GM21526 (cell line): ENCODE measurements at regions not wholly inside any gene's neighbourhood (a gene's known extent, or its start where the extent isn't known, plus 50 kb on each side); places are given as distances from the start of the nearest gene placed in this dataset.
A peak's percentile ranks its signal among the peaks of the same experiment; 100 is the strongest.
"Not testable (repeated sequence)": the region's sequence is repeated elsewhere in the genome, so short reads cannot be mapped to it uniquely, and the experiment has no call there.

Experiments
- ATAC-seq: cut with Tn5 transposase; IDR thresholded peaks from one replicate; pipeline ENCODE4 v1.9.1; 2021; ENCODE audit warnings: moderate library complexity; ENCODE audit not compliant: unreplicated experiment, low FRiP score

DNA sequence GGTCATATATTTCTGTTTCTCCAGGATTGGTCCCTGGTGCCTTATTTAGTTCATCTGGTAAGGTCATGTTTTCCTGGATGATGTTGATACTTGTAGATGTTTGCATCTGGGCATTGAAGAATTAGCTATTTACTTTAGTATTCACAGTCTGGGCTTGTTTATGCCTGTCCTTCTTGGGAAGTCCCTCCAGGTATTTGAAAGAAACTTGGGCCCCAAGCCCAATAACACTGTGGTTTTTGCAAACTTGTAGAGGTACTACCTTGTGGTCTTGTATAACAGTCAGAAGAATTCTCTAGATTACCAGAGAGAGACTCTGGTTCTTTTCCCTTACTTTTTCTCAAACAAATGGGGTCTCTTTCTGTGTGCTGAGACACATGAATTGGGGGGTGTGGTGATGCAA lies 251.4 kb upstream of the B3GALT2 start:
- peak; percentile 78 for ATAC-seq

GRCh38 chr1:193437333-193437732 lies 250.9 kb upstream of the B3GALT2 start:
- ATAC-seq, result not testable (repeated sequence)

DNA sequence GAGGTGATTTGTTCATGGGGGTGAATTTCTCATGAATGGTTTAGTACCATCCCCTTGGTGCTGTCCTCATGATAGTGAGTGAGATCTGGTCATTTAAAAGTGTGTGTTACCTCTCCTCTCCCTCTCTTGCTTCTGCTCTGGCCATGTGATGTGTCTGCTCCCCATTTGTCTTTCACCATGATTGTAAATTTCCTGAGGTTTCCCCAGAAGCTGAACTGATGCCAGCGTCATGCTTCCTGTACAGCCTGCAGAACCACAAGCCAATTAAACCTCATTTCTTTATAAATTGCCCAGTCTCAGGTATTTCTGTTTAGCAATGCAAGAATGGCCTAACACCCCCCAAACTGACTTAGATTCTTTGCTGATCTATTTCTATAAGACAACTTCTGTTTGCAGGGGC lies 249.4 kb upstream of the B3GALT2 start:
- ATAC-seq, result no peak

GRCh38 chr1:193434319-193434718 lies 247.9 kb upstream of the B3GALT2 start:
- no peak for ATAC-seq

DNA sequence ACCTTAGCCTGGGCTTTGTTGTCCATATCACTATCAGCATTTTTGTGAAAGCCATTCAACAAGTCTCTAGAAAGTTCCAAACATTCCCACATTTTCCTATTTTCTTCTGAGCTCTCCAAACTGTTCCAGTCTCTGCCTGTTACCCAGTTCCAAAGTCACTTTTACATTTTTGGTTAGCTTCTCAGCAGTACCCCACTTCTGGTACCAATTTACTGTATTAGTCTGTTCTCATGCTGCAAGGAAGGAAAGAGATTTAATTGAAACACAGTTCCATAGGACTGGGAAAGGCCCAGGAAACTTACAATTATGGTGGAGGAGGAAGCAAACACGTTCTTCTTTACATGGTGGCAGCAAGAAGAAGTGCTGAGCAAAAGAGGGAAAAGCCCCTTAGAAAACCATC lies 247.2 kb upstream of the B3GALT2 start:
- ATAC-seq, result no peak

DNA sequence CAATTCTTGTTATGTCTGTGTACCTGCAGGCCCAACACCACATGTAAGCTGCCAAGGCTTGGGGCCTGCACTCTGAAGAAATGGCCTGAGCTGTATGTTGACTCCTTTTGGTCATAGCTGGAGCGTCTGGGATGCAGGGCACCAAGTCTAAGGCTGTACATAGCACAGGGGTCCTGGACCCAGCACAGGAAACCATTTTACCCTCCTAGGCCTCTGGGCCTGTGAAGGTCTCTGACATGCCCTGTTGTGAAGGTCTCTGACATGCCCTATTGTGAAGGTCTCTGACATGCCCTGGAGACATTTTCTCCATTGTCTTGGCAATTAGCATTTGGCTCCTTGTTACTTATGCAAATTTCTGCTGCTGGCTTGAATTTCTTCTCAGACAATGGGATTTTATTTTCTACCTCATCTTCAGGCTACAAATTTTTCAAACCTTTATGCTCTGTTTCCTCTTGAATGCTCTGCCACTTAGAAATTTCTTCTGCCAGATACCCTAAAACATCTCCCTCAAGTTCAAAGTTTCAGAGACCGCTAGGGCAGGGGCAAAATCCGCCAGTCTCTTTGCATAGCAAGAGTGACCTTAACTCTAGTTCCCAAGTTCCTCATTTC lies 246.7 kb upstream of the B3GALT2 start:
- ATAC-seq, result no peak

DNA sequence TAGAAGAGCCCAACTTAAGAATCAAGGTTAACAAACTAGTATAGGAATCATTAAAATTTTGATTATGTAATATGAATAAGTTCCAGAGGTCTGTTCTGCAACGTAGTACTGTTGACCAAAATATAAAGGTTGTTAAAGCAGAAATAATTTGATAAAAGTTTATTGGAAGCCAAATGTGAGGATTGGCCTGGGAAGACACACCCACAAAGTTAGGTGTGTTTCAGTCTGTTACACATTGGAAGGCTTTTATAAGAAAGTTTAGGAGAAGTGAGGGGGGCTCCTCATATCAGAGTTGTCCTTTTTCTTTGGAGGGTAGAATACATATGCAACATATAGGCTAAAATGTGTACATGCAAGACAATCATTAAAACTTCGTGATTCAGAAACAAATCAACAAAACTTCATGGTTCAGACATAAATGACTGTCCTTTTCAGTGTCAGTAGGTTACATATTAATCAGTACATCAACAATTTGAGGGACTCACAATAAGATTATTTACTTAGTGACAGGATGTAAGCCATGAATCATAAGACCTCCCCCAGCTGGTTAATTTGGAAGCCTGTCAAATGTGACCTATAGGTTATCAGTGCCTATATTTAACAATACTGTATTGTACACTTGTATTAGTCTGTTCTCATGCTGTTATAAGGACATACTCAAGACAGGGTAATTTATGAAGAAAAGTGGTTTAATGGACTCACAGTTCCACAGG lies 245.0 kb upstream of the B3GALT2 start:
- no peak for ATAC-seq

- ATAC-seq, result no peak
Measured at GRCh38 chr1:193427524-193427923, 241.1 kb upstream of the B3GALT2 start.

GRCh38 chr1:193426061-193426460 lies 239.6 kb upstream of the B3GALT2 start:
- no peak for ATAC-seq

DNA sequence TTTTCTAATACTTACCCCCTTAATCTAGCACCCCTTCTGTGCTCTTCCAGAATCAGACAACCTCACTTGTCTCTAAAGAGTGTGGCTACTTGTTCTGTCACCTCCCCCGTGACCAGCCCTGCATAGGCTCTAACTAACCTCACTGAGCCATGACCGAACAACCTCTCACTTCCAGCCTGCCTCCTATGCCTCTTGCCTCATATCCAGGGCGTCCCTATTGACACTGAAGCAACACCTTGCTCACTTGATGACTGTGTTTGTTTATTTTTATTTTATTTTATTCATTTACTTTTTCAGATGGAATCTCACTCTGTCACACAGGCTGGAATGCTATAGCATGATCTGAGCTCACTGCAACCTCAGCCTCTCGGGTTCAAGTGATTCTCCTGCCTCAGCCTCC lies 235.1 kb upstream of the B3GALT2 start:
- ATAC-seq, result no peak

DNA sequence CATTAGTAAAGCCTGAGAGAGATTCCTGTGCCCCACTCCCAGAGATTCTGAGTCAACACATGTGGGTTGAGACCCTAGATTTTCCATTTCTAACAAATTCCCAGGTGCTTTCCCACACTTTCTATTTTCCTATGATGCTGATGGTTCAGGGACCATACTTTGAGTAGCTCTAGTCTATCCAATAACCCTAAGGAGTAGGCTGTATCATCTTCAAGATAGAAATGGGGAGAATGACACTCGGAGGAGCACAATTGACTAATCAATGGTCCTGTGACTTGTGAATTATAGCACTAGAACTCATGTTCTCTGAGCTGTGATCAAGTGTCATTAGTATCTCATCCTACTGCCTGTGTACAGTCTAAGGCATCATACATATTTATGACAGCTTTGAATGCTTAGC lies 232.9 kb upstream of the B3GALT2 start:
- no peak for ATAC-seq

DNA sequence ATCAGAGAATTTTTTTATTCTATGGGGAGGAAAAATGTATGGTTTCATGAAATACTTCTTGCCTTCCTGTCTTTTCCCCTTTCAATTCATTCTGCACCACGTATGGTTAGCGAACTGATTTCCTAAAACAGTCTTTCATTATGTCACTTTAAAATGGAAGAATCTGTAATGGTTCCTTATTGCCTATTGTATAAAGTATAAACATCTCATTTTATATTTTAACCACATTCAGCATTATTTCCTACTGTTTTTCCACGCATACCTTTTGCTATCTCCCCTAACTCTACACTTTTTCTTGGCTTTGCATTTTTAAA lies 232.3 kb upstream of the B3GALT2 start:
- no peak for ATAC-seq

GRCh38 chr1:193417945-193418744 lies 231.7 kb upstream of the B3GALT2 start:
- ATAC-seq, result no peak

GRCh38 chr1:193417403-193417802 lies 231.0 kb upstream of the B3GALT2 start:
- no peak for ATAC-seq

- ATAC-seq, result no peak
Measured at GRCh38 chr1:193416226-193417024, 230.0 kb upstream of the B3GALT2 start.

GRCh38 chr1:193415256-193415655 lies 228.8 kb upstream of the B3GALT2 start:
- no peak for ATAC-seq

- ATAC-seq, result no peak
Measured at GRCh38 chr1:193413376-193413775, 227.0 kb upstream of the B3GALT2 start.

DNA sequence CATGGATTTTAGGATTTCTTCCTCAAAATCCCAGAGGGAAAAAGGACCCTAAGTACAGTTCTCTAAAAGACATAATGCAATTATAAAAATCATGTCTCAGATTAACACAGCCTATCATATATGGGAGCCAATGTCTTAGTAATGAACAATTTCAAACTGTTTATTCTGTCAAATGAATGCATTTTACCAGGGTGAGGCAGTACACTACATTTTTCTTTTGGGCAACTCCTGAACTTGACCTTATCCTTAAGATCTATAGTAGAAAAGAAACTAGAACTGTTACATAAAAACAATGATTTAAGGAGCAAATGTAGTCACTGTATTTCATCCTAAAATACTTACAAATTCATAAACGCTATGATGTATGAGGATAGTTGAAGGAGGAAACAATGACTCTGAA lies 226.3 kb upstream of the B3GALT2 start:
- no peak for ATAC-seq

GRCh38 chr1:193411714-193412113 lies 225.3 kb upstream of the B3GALT2 start:
- ATAC-seq, result no peak

GRCh38 chr1:193411215-193411614 lies 224.8 kb upstream of the B3GALT2 start:
- ATAC-seq, result no peak

GRCh38 chr1:193408782-193409293 lies 222.4 kb upstream of the B3GALT2 start:
- no peak for ATAC-seq
